ENCODE measurements at regions not wholly inside any gene's neighbourhood (a gene's known extent, or its start where the extent isn't known, plus 50 kb on each side); places are given as distances from the start of the nearest gene placed in this dataset.

GRCh38 chrX:151859481-151859880 lies 53.2 kb upstream of the MAGEA4 start:
- no peak for TF ChIP-seq CTCF (IDR thresholded peaks at IDR 0.05; ENCODE audit: unreplicated experiment)
- H3K9me3 Mint-ChIP-seq (ENCODE audit: unreplicated experiment): no peaks in the 10 kb centered on the region

GRCh38 chrX:151860827-151861226 lies 51.9 kb upstream of the MAGEA4 start:
- H3K4me1 Mint-ChIP-seq (ENCODE audit: unreplicated experiment): peaks cover 3% of the 10 kb centered on the region
- H3K9me3 Mint-ChIP-seq (ENCODE audit: unreplicated experiment): no peaks in the 10 kb centered on the region
- no peak overlapping the region for H3K27ac Mint-ChIP-seq (ENCODE audit: unreplicated experiment)

More at GRCh38 chrX:151859481-151859880, 53.2 kb upstream of the MAGEA4 start:
- no peak overlapping the region for H3K4me3 Mint-ChIP-seq (ENCODE audit: unreplicated experiment)
- DNase-seq (ENCODE audit: low spot score): no peak
- H3K36me3 Mint-ChIP-seq (ENCODE audit: low read depth, unreplicated experiment): no peaks in the 10 kb centered on the region
- peaks cover 3% of the 10 kb centered on the region for H3K4me1 Mint-ChIP-seq (ENCODE audit: unreplicated experiment)
- H3K27ac Mint-ChIP-seq (ENCODE audit: unreplicated experiment): no peak overlapping the region
- H3K27me3 Mint-ChIP-seq (ENCODE audit: unreplicated experiment): no peaks in the 10 kb centered on the region

More at GRCh38 chrX:151860827-151861226, 51.9 kb upstream of the MAGEA4 start:
- Mint-ChIP-seq H3K27me3 (ENCODE audit: unreplicated experiment) (no peaks in the 10 kb centered on the region), H3K36me3 (ENCODE audit: low read depth, unreplicated experiment) (no peaks in the 10 kb centered on the region), H3K4me3 (ENCODE audit: unreplicated experiment) (no peak overlapping the region)
- TF ChIP-seq CTCF (IDR thresholded peaks at IDR 0.05; ENCODE audit: unreplicated experiment): no peak
- DNase-seq (ENCODE audit: low spot score): no peak

Measured in endothelial cell (in vitro differentiated cells).